ENCODE measurements at regions not wholly inside any gene's neighbourhood (a gene's known extent, or its start where the extent isn't known, plus 50 kb on each side); places are given as distances from the start of the nearest gene placed in this dataset.

GRCh38 chr1:232452736-232453440 is 177.0 kb downstream of the SIPA1L2 start:
- TF ChIP-seq POLR2A (IDR thresholded peaks at IDR 0.05; ENCODE audit: low read depth, low read length) (no peak), PAX5 (IDR thresholded peaks at IDR 0.05; ENCODE audit: insufficient read depth, low read length, severe bottlenecking) (no peak), TAF1 (IDR thresholded peaks at IDR 0.05; ENCODE audit: low read depth, low read length) (no peak)
